Endothelial cell of umbilical vein (primary cell): ENCODE measurements at regions not wholly inside any gene's neighbourhood (a gene's known extent, or its start where the extent isn't known, plus 50 kb on each side); places are given as distances from the start of the nearest gene placed in this dataset.

Experiments used
- EZH2 ChIP-seq: IDR thresholded peaks from 2 replicates; pipeline ENCODE4 v1.6.1; 2012; ENCODE audit warnings: borderline replicate concordance, low read depth, mild to moderate bottlenecking, moderate library complexity, low read length, inconsistent platforms; ENCODE audit not compliant: severe bottlenecking
- JUN ChIP-seq: IDR thresholded peaks from 2 replicates; pipeline ENCODE4 v1.6.1; 2011; ENCODE audit warnings: borderline replicate concordance, low read depth; ENCODE audit not compliant: insufficient read length, insufficient read depth
- MYC ChIP-seq: IDR thresholded peaks from one replicate; pipeline ENCODE4 v1.6.1; 2011; ENCODE audit warnings: mild to moderate bottlenecking, low read depth, low read length
- POLR2A ChIP-seq: IDR thresholded peaks from 2 replicates; pipeline ENCODE4 v1.6.1; 2012; ENCODE audit warnings: low read depth, mild to moderate bottlenecking, control low read depth, low read length
- POLR2AphosphoS5 ChIP-seq: IDR thresholded peaks from 2 replicates; pipeline ENCODE4 v1.6.1; 2012; ENCODE audit warnings: low read depth, mild to moderate bottlenecking, control low read depth, low read length, moderate library complexity; ENCODE audit not compliant: insufficient read depth
- TF ChIP-seq, protein P1 (sequence below), 2 donors: IDR thresholded peaks; 1 replicate in 1 of 2; 2 replicates in 1 of 2; pipeline ENCODE4 v1.5.1; 2011; ENCODE audit warnings: low read length in 2 of 2, mild to moderate bottlenecking in 2 of 2, moderate library complexity in 2 of 2, control low read depth in 1 of 2, inconsistent platforms in 1 of 2, low read depth in 1 of 2; ENCODE audit not compliant: insufficient read depth in 1 of 2; ENCODE audit errors: extremely low read depth in 1 of 2
- TF ChIP-seq, protein P2 (sequence below): IDR thresholded peaks from 2 replicates; pipeline ENCODE4 v1.6.1; 2011; ENCODE audit not compliant: insufficient read depth, insufficient read length

DNA sequence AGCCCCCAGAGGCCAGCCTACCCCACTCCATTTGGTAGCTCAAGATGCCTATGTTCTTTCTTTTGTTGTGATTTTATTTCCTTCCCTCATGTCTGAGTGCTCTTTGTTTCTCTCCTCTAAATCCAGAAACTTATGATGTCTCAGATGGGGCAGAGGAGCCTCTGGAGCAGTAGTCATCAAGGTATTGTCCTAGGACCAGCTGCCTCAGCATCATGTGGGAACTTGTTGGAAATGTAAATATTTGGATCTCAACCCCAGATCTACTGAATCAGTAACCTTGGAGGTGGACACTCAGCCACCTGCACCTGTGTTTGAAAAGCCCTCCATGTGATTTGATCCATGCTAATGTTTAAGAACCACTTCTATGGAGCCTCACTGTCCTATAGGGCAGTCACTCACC, 593.1 kb upstream of the PLXNA2 start:
- TF ChIP-seq, protein P1, sequence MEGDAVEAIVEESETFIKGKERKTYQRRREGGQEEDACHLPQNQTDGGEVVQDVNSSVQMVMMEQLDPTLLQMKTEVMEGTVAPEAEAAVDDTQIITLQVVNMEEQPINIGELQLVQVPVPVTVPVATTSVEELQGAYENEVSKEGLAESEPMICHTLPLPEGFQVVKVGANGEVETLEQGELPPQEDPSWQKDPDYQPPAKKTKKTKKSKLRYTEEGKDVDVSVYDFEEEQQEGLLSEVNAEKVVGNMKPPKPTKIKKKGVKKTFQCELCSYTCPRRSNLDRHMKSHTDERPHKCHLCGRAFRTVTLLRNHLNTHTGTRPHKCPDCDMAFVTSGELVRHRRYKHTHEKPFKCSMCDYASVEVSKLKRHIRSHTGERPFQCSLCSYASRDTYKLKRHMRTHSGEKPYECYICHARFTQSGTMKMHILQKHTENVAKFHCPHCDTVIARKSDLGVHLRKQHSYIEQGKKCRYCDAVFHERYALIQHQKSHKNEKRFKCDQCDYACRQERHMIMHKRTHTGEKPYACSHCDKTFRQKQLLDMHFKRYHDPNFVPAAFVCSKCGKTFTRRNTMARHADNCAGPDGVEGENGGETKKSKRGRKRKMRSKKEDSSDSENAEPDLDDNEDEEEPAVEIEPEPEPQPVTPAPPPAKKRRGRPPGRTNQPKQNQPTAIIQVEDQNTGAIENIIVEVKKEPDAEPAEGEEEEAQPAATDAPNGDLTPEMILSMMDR (IDR thresholded peaks at IDR 0.05; ENCODE audit: extremely low read depth in 1 of 2, insufficient read depth in 1 of 2, low read depth in 1 of 2, low read length in 2 of 2) = no peak
- no peak for TF ChIP-seq EZH2
- TF ChIP-seq, protein P2, sequence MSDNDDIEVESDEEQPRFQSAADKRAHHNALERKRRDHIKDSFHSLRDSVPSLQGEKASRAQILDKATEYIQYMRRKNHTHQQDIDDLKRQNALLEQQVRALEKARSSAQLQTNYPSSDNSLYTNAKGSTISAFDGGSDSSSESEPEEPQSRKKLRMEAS = no peak
- TF ChIP-seq POLR2AphosphoS5 = no peak
- no peak for TF ChIP-seq MYC
- TF ChIP-seq JUN = no peak
- no peak for TF ChIP-seq POLR2A
